Stimulated activated CD4-positive, alpha-beta T cell treated with anti-CD3 and anti-CD28 coated beads, Interleukin-15, amount 100 ng/mL, for 1 hour (primary cell): ENCODE measurements at regions not wholly inside any gene's neighbourhood (a gene's known extent, or its start where the extent isn't known, plus 50 kb on each side); places are given as distances from the start of the nearest gene placed in this dataset.

Source experiments
- DNase-seq, 2 donors: peaks; one replicate each; pipeline ENCODE4 v3.0.0-alpha.2; 2020; ENCODE audit warnings: low read depth in 1 of 2, low spot score in 1 of 2

DNA sequence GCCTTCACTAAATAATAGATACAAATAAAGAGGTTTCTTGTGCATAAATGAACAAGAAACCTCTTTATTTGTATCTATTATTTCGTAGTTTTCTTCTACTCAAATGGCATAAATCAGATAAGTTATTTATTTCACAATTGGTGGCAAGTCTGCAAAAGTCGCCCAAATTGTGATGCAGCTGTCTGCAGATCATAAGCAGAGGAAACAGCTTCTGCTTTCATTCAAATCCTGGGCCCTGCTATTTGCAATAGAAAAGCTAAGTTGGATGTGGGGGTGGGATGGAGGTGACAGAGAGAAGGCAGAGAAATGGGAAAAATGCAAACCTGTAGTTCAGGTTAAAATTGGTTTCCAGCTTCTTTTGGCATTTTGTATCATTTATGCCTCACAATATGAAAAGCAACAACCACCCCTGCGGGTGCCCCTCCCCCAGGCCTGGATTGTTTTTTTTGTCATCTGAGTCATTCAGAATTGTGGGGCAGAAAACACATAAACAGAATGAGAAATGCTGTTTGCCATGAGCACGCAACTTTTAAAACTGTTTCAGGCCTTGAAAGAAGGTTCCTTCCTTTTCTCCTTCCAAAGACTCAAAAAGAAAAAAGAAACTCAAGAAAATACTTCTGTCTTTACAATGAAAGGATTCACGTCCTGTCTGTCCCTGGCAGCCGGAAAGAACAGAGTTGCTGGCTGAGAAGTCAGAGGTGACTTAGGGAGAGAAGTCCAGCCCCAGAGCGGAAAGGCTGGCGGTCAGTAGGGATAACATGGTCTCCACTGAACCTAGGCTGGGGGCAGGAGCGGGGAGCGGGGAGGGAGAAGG, 132.9 kb downstream of the BAMBI start:
- no peak for DNase-seq

GRCh38 chr10:28811639-28812349, 134.5 kb downstream of the BAMBI start:
- no peak for DNase-seq

GRCh38 chr10:28812384-28813372, 135.4 kb downstream of the BAMBI start:
- no peak for DNase-seq

GRCh38 chr10:28815681-28816080, 138.4 kb downstream of the BAMBI start:
- no peak for DNase-seq

GRCh38 chr10:28822719-28823464, 145.6 kb downstream of the BAMBI start:
- DNase-seq, result no peak

DNA sequence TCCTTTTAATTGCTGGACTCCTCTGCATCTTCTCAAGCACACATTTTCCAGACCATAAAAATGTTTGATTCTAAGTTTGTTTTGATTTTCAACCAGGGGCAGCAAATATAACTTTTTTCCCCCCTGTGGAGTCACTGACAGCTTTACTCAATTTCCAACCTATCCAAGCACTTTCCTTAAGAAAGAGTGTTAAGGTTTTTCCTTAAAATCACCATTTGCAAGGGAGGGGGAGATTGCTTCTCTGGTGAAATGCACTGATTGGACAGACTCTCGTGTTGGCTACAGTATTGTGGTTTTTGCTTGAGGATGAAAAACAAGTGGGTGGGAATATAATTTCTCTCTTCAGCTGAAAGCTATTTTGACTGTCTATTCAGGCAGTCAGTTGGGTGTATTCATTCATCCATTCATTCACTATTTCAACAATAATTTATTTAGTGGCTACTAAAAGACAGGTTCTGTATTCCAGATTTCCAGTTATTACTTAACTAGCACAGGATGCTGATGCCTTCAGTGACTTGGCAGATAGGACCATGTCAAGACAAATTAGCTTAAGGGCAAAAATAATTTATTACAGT, 146.3 kb downstream of the BAMBI start:
- no peak for DNase-seq

DNA sequence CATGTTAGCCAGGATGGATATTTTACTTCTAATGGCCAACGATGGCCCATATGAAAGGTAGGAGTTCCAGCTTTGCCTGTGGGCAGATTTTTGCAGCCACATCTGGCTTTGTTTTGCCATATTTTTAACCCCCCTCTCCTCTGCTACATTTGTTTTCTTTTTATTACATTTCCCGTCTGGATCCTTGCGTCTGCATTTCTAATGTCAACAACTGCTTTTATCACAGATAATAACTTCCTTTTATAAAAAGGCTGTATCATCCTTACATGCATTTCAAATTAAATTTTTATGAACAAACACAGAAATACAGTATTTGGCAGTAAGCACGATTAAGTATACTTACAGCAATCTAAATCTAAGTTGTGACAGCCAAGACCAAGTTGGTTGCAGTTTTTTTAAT, 156.0 kb downstream of the BAMBI start:
- no peak for DNase-seq

- DNase-seq, result no peak
These were observed 159.1 kb downstream of the BAMBI start for GRCh38 chr10:28836435-28836743.

DNA sequence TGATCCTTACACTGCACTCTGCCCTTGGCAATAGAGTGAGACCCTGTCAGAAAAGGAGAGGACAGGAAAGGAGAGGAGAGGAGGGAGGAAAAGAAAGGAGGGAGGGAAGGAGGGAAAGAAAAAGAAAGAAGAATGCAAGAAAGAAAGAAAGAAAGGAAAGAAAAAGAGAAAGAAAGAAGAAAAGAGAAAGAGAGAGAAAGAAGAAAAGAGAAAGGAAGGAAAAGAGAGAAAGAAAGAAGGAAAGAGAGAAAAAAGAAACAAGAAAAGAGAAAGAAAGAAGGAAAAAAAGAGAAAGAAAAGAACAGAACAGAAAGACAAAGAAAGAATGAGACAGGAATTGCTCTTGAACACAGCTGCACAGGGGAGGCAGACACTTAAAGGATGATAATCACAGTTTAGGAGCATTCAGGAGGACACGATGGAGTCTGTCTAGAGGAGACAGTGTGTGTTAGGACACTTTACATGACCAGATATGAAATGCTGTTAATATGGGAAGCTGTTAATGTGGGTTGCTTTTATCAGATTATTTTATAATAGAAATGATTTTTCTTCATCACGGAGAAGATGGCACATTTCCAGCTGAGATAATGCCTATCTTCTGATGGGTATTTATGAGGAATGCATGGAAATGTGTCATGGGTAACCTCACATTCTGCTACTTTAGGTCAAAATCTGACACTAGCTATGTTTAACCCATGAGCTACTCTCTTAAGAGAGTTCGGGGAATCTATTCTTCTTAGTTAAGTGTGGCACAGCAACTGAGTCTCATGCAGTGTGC, 160.5 kb downstream of the BAMBI start:
- no peak for DNase-seq

- DNase-seq, result no peak
These were observed 161.6 kb downstream of the BAMBI start for GRCh38 chr10:28838908-28839307.

DNA sequence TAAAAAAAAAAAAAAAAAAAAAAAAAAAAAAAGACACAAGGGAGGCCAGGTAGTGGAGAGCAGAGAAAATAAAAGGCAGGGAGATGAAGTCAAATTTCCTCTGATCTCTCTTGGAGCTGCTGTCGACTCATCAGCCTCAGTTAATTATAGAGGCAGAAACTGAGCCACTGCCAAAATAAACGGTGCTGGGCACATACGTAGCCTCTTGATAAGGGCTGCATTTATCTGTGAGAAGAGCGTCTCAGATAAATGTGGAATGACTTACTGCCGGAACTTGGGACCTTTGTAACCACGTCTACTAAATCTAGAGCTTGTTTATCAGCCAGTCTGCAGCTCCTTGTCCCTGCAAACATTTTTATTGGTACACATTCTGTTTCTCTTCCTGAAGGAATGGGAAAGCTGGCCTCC, 162.3 kb downstream of the BAMBI start:
- no peak for DNase-seq

GRCh38 chr10:28840202-28840601, 162.9 kb downstream of the BAMBI start:
- DNase-seq, result no peak

DNA sequence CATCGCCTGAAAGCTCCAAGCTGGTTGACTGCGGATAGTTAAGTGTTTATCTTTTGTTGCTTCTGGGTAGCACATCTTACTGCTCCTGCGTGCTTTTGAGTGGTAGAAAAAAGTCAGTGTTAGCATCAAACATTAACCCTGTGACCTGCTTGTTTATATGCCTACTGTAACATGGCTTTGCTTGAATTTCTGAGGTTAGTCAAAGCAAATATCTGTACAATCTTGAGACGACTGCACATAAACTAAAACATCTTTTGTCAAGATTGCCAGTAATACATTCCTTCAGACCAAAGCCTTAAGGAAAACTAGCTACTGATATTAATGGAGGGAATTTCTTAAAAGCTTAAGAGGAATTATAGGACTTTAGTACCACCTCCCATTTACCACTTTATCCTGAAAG, 163.7 kb downstream of the BAMBI start:
- DNase-seq, result no peak

GRCh38 chr10:28841625-28842024, 164.3 kb downstream of the BAMBI start:
- no peak for DNase-seq

DNA sequence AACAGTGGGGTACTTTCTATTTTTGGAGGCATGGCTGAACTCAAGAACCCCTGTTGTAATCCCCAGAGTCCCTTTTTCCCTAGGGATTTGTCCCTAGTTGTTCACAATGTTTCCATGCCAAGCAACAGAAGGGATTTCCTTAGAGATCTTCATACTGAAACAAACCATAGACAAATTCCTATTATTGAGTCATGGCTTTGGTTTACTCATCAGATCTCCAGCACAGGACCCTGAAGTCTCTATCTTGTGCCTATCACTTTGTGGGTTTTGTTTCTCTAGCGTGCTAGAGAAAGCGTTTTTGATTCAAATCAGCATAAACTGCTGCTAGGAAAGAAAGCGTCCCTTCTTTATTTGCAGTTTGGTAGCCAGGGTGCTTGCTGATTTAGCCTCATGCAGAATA, 165.0 kb downstream of the BAMBI start:
- DNase-seq, result no peak

DNA sequence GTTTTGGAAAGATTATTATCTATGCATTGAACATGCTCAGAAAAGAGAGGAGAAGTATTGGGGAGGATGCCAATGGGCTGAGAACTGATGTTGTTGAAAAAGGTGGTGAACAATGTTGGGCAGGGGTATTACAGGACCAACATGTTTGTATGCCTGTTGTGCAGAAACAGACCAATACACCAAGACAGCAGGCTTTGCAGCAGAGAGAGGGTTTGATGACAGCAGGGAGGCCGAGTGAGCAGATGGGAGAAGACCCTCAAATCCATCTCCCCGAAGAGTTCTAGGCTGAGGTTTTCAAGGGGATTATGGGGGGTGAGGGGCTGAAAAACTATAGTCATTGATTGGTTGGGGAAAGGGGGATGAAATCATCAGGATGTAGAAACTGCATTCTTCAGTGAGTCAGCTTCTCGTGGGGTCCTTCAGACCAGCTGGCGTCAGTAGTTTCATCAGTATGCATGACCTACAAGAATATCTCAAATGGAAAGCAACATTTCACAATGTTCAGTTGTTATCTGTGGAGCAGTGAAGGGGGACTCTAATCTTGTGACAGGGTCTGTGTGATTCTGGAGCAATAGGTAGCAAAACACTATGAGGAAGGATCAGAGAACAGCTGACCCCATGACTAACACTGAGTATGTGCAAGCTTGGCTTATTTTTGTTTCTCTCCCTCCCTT, 167.8 kb downstream of the BAMBI start:
- no peak for DNase-seq

GRCh38 chr10:28849309-28849708, 172.0 kb downstream of the BAMBI start:
- no peak for DNase-seq

GRCh38 chr10:28849821-28850220, 172.5 kb downstream of the BAMBI start:
- no peak for DNase-seq

GRCh38 chr10:28850784-28851183, 173.5 kb downstream of the BAMBI start:
- no peak for DNase-seq
